Glutamatergic neuron (in vitro differentiated cells): ENCODE measurements at regions not wholly inside any gene's neighbourhood (a gene's known extent, or its start where the extent isn't known, plus 50 kb on each side); places are given as distances from the start of the nearest gene placed in this dataset.

ENCODE experiments used
- DNase-seq: peaks from one replicate; pipeline ENCODE4 v3.0.0; 2022
- H3K27ac Mint-ChIP-seq: one replicate; pipeline ENCODE4 v1.8.0; 2020; ENCODE audit warnings: mild to moderate bottlenecking, mixed read lengths, inconsistent platforms; ENCODE audit not compliant: unreplicated experiment
- H3K27me3 Mint-ChIP-seq: one replicate; pipeline ENCODE4 v1.8.0; 2020; ENCODE audit warnings: mild to moderate bottlenecking, moderate library complexity, mixed read lengths, inconsistent platforms; ENCODE audit not compliant: unreplicated experiment
- H3K36me3 Mint-ChIP-seq: one replicate; pipeline ENCODE4 v1.8.0; 2020; ENCODE audit warnings: mild to moderate bottlenecking, mixed read lengths, inconsistent platforms; ENCODE audit not compliant: unreplicated experiment
- H3K4me1 Mint-ChIP-seq: one replicate; pipeline ENCODE4 v1.8.0; 2020; ENCODE audit warnings: mild to moderate bottlenecking, low read depth, mixed read lengths, inconsistent platforms; ENCODE audit not compliant: unreplicated experiment
- H3K4me3 Mint-ChIP-seq: one replicate; pipeline ENCODE4 v1.8.0; 2020; ENCODE audit warnings: mild to moderate bottlenecking, mixed read lengths, inconsistent platforms; ENCODE audit not compliant: unreplicated experiment
- H3K9me3 Mint-ChIP-seq: one replicate; pipeline ENCODE4 v1.8.0; 2020; ENCODE audit warnings: mild to moderate bottlenecking, moderate library complexity, mixed read lengths, inconsistent platforms; ENCODE audit not compliant: unreplicated experiment
- CTCF ChIP-seq: fragments of 200-600 bp; sonication (generic); IDR thresholded peaks from one replicate; pipeline ENCODE4 v1.5.0; 2021; ENCODE audit not compliant: partially characterized antibody, unreplicated experiment

GRCh38 chr18:78228974-78229373, 750.6 kb upstream of the SALL3 start:
- Mint-ChIP-seq H3K27ac (no peak overlapping the region), H3K4me3 (no peak overlapping the region), H3K36me3 (peaks cover 4% of the 10 kb centered on the region), H3K27me3 (peaks cover 2% of the 10 kb centered on the region), H3K4me1 (no peaks in the 10 kb centered on the region), H3K9me3 (peaks cover 1% of the 10 kb centered on the region)
- no peak for DNase-seq
- no peak for TF ChIP-seq CTCF

- peaks cover 2% of the 10 kb centered on the region for H3K27me3 Mint-ChIP-seq
- H3K9me3 Mint-ChIP-seq = peaks cover 1% of the 10 kb centered on the region
- no peaks in the 10 kb centered on the region for H3K4me1 Mint-ChIP-seq
- TF ChIP-seq CTCF = no peak
- H3K27ac Mint-ChIP-seq = no peak overlapping the region
- peaks cover 4% of the 10 kb centered on the region for H3K36me3 Mint-ChIP-seq
- DNase-seq = no peak
- no peak overlapping the region for H3K4me3 Mint-ChIP-seq
Measured at GRCh38 chr18:78230911-78231310, 748.7 kb upstream of the SALL3 start.

- H3K36me3 Mint-ChIP-seq = no peaks in the 10 kb centered on the region
- H3K9me3 Mint-ChIP-seq = peaks cover 1% of the 10 kb centered on the region
- DNase-seq = no peak
- TF ChIP-seq CTCF = no peak
- no peak overlapping the region for H3K4me3 Mint-ChIP-seq
- H3K27me3 Mint-ChIP-seq = peaks cover 2% of the 10 kb centered on the region
- no peaks in the 10 kb centered on the region for H3K4me1 Mint-ChIP-seq
- H3K27ac Mint-ChIP-seq = no peak overlapping the region
Measured at GRCh38 chr18:78232196-78232595, 747.4 kb upstream of the SALL3 start.

- Mint-ChIP-seq H3K27ac (peak overlapping the region; percentile 69), H3K4me1 (peaks cover 4% of the 10 kb centered on the region), H3K27me3 (peaks cover 8% of the 10 kb centered on the region), H3K4me3 (peak overlapping the region; percentile 9), H3K36me3 (peaks cover 7% of the 10 kb centered on the region), H3K9me3 (peaks cover 7% of the 10 kb centered on the region)
- no peak for TF ChIP-seq CTCF
- no peak for DNase-seq
Measured at GRCh38 chr18:78237864-78238263, 741.8 kb upstream of the SALL3 start.

GRCh38 chr18:78238404-78239089, 741.1 kb upstream of the SALL3 start:
- no peak overlapping the region for H3K4me3 Mint-ChIP-seq
- TF ChIP-seq CTCF = no peak
- H3K27me3 Mint-ChIP-seq = peaks cover 8% of the 10 kb centered on the region
- peak overlapping the region; percentile 69 for H3K27ac Mint-ChIP-seq
- DNase-seq = no peak
- H3K9me3 Mint-ChIP-seq = peaks cover 7% of the 10 kb centered on the region
- peaks cover 4% of the 10 kb centered on the region for H3K4me1 Mint-ChIP-seq
- peaks cover 7% of the 10 kb centered on the region for H3K36me3 Mint-ChIP-seq
